HG02588 (cell line): ENCODE measurements at regions not wholly inside any gene's neighbourhood (a gene's known extent, or its start where the extent isn't known, plus 50 kb on each side); places are given as distances from the start of the nearest gene placed in this dataset.
A peak's percentile ranks its signal among the peaks of the same experiment; 100 is the strongest.

Source experiments
- ATAC-seq: cut with Tn5 transposase; IDR thresholded peaks from one replicate; pipeline ENCODE4 v1.9.1; 2021; ENCODE audit warnings: mild to moderate bottlenecking, moderate library complexity; ENCODE audit not compliant: unreplicated experiment

DNA sequence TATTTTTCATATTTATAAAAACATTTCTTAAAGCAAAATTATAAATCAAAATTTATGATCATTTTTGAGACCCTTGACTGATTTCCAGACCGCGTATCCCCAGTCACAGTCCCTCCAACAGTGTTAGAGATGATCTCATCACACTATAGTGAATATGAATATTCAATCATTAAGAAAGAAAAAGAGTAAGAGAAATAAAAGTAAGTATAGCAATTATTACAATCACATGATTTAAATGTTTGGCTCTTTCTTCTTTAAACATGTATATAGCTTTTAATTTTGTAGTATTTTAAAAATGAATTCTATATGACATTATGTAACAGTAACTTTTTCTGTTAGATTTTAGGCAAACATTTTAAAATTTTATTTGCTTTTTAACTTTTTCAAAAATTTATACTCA, 438.3 kb downstream of the RFPL4B start:
- no peak for ATAC-seq

DNA sequence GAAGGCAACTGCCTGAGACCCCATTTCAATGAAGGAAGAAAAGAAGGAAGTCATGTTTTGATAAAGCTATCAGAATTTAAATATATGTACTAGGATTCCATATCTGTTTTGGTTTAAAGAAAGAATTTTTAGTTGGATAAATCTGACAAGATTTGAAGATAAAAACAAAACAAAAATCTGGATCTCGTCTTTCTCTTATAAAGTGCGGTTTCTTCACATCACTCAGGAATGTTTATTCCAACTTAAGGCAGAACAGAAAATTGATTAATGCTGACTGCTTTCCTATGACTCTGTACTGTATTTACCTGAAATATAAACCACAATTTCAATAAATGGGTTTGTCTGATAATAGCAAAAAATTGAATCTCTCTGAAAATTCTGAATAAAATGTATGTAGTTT, 439.7 kb downstream of the RFPL4B start:
- ATAC-seq, result no peak

DNA sequence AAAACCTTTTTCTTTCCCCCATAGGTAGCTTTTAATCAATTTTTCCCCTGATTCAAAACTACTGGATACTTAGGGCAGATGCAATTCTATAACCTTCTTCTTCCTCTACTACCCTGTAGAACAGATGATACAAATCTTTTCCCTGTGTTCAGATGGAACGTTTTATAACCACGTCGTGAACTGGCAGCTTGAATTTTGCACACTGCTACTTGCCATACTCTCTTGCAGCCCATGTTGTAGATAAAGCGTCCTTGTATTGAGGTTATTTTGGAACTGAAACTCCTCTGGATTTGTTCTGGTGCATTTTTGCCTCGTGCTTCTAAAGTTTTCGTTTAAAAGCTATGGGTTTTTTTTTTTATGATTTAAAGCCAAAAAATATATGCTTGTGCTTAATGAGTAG, 440.2 kb downstream of the RFPL4B start:
- no peak for ATAC-seq

DNA sequence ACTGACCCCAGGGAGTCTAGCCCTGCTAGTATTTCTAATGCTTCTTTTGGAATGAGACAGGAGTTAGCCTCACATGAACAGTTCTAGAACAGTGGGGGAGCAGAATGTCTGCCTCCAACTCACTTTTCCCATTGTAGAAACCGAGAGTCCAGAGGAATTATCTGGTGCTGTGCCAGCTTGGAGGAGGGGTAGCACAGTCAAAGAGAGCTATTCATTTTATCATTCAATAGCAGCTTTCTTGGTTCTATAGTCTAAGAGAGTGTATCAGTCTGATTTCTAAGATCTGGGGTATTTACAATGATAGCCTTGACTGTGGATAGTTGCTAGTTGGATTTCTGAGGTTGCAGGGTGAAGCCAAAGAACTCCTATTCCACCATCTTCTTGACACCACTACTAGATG, 448.2 kb downstream of the RFPL4B start:
- no peak for ATAC-seq

DNA sequence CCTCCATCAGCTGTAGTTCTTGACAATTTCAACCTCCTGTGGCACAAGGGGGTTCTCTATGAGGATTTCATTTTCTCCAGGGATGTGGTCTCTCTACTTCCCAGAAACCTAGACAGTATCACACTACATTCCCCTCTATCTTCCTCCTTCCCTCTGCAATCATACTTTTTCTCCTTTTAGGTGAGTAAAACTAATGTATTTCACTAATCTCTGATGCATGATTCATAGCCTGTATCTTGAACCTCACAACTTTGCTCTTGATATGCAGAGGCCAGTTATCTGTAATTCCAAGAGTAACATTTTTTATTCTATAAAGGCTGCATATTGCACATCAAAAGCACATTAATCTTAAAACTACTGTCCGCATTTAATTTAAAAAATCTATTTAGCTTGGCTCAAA, 449.6 kb downstream of the RFPL4B start:
- no peak for ATAC-seq

DNA sequence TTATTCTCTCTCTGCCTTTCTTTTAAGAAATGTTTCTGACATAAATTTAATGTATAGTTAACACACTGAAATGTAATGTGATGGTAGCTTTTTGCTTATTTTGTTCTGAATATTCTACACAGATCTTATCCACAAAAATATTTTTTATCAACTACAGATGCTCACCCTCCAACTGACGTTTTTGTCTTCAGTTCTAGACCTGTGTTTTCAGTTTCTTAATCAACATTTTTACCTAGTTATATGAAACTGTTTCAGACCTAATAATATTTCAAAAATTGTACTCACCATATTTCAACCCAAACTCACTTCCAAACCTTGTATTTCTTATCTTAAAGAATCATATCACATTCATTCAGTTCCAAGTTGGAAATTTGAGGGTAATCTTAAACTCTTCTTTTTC, 452.8 kb downstream of the RFPL4B start:
- ATAC-seq, result no peak

DNA sequence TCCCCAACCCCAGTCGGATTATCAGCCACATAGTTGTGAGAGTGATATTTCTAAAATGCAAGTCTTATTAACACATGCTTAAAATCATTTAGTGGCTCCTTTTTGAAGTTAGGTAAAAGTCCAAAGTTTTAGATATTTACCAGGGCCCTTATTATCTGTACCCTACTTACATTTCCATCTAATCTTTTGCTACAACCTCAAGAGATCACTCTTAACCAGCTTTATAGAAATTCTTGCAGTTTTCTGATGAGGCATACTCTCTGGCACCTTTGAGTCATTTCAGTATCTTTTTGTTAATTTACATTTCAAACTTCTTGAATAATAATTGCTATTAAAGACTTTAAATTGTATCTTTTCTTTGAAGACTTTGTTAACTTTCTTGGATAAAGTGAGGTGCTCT, 453.3 kb downstream of the RFPL4B start:
- ATAC-seq, result no peak

DNA sequence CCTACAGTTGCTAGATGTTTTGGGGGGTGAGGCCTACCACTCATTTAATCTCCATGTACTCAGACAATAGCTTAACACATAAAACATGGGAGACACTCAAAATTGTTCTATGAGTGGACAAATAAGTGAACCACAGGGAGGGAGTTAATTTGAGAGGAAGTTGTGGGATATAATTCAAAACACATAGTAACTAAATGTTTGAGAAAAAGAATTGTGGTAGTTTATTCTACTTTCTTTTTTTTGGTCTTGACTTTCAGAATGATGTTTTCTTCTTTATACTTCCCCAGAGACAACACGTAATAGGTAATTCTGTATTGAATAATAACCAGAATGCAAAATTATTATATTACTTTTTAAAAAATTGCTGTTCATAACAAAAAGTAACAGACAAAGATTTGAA, 453.8 kb downstream of the RFPL4B start:
- ATAC-seq, result no peak

DNA sequence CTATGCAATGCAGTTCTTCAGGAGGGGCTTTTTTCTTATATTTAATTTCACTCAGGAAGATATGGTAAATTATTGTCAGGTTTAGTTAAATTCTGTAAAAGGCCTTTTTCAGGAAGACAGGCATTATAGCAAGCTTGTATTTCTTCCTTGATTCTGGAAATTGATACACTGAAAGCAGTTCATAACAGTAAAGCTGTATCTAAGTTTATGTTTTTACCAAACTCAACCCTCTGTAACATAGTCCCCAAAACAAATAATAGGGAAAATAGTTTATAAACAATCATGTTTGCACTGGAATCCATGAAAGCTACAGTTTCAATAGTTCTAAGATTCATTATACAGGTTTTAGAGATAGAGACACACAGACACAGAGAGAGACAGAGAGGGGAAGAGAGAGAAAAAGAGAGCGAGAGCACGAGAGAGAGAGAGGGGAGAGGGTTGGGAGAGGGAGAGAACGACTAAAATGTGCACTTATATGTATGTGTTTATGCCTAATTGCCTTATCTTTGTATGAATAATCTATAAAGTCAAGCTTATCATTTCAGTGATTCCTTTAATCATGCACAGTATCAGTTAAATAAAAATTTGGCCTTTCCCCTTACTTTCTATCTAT, 454.4 kb downstream of the RFPL4B start:
- no peak for ATAC-seq

DNA sequence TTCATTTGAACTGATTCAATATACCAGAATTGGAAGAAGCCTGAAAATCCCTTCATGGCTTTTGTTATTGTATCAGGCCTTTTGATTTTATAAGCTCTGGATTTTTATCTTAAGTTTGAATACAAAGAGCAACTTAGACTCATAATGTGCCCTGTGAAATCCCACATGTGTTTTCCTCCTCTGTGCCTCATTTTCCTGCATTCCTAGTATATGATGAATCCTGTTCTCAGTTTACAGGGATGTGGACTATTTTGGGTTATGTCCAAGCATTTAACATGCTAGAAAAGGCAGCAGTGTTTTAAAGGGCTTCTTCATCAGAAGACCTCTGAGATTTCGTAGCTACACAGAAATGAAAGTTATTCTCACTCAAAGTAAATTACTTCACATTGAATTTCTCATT, 455.0 kb downstream of the RFPL4B start:
- ATAC-seq, result no peak

DNA sequence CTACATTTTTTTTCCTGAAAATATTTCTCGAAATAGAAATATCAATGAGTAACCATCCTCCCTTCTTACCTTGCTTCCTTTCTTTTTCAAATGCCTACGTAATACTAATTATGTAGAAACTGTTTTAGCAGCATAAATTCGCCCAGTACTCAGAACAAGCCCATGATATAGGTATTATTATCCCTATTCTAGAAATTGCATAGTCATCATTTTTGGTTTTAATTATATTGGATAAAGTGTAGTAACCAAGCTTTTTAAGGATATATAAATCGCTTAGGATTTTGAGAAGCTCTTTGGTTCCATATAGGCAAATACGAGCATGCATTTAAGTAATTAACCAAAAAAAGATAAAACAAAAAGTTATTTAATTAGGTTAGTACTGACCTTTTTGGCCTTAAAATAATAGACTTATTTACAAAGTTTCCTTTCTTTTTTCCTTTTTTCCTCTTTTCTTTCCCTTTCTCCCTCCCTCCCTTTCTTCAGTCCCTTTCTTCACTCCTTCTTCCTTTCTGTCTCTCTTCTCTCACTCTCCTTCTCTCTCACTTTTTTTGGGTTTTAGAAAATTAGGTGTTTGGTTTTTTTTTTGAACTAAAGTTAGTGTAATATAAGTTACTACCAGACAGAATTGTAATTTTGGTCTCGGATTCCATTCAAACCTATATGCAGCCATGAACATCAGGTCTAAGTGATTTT, 457.7 kb downstream of the RFPL4B start:
- no peak for ATAC-seq

DNA sequence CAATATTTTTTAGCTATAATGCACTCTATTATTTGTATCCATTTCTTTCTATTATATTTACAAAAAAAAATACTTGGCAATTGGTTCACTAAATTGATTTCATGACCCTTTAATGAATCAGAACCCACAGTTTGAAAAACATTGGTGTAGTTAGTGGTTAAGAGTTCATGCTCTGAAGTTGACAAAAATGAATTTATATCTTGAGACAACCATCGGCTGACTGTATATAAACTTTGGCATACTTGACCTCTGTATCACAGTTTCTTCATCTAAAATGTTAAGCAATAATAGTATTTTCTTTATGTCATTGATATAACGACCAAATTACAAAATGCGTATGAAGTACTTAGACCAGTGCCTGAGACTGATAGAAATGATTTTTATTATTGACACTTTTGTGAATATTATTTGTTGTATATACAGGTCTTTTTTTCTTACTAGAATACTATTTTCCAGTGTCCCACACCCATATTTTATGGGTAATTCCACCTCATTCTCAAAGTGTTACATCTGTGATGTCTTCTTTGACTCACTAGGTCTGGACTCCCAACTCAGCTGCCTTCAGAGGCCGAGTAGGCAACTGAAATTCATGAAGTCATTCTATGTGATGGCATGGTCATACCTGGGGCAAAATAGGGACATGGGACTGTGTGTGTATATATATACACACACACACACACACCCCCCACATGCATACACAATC, 459.2 kb downstream of the RFPL4B start:
- no peak for ATAC-seq

DNA sequence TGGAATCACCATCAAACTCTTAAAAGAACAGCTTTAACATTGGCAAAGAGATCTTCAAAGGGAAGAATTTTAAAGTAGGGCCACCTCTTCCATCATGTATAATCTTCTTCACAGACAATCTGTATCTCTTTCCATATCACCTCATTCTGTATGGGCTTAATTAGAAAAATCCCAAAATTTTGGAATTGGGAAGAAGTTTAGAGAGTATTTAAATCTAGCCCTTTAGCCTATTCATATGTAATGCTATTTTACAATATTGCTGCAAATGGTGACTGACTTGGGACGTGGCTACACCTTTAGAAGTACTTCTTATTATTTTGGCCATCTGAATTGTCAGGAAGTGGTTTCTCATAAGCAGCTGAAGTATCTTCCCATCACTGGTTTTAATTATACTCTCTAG, 474.3 kb downstream of the RFPL4B start:
- no peak for ATAC-seq

DNA sequence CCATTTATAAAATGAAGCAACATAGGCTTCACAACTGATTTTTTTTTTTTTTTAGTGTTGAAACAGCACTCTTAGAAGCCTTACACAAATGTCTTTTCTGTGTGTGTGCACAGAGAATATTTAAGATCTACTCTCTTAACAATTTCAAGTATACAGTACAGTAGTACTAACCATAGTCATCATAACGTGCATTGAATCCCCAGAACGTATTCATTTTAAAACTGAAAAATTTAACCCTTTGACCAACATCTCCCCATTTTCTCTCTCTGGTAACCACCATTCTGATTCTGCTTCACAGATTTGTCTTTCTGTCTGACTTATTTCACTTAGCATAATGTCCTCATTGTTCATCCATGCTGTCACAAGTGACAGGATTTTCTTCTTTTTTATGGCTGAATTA, 475.6 kb downstream of the RFPL4B start:
- ATAC-seq, result no peak

DNA sequence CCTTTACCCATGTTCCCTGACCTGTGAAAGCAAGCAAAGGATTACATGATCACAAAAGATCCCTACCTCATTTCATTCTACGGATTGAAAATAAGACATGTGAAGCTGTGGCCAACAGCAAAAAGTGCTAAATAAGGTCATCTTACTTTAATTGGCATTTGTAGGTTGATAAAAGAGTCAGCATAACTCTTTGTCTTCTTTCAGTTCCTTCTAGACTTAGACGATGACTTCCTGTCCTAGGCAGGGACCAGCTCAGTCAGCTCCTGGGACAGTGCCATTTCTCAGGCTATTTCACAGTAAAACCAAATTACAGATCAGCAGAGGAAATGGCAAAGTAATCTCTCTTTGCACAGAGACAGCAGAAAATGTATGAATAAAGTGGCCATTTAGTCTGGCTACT, 480.7 kb downstream of the RFPL4B start:
- ATAC-seq, result peak; percentile 58

DNA sequence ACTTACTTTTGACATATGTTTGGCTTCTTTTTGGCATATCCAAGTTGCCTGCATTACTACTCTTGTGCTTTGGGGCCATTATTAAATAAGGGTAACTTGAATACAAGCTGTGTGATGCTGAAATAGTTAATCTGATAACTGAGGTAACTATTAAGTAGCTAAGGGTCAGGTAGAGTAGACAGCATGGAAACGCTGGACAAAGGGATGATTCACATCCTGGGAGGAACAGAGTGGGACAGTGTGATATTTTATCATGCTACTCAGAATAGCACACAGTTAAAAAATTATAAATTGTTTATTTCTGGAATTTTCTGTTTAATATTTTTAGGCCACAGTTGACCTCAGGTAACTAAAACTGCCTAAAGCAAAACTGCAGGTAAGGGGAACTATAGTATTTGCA, 483.9 kb downstream of the RFPL4B start:
- no peak for ATAC-seq

DNA sequence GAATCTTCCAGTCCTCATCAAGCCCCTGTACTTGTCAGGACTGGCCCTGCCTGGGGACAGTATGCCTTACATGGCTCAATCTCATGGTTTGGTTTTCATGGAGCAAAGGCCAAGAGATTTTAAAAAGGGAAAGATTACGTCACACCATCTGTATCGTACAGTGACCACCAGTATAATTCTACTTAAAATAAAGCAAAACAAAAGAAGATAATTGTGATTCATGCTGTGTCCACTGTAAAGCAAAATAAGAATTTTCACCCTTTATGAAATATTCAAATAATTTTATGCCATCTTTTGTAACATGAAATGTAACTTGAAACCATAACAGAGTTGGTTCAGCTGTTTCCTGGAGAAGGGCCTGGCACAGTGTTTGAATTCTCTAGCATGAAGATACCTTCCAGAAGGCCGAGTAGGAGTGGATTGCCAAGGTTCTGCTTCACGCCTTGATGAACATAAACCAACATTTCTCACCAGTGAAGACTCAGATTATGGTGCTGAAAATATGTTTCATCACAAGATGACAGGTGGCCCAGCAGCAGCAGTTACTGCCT, 486.5 kb downstream of the RFPL4B start:
- ATAC-seq, result no peak

DNA sequence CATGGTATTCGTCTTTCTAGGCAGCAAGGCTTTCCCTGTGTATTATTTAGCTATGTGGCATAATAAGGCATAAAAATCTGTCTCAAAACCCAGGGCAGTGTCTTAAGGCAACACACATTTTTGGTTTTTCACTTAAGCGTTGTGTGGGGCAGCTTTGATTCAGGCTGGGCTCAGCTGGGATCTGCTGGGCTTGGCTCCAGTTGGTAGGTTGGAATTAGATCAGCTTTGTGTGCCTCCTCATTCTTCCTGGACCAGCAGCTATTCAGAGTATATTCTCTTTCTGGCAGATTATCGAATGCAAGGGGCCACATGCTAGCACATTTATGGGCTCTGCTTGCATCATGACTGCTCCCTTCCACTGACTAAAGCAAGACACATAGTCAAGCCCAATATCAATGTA, 487.9 kb downstream of the RFPL4B start:
- ATAC-seq, result no peak

DNA sequence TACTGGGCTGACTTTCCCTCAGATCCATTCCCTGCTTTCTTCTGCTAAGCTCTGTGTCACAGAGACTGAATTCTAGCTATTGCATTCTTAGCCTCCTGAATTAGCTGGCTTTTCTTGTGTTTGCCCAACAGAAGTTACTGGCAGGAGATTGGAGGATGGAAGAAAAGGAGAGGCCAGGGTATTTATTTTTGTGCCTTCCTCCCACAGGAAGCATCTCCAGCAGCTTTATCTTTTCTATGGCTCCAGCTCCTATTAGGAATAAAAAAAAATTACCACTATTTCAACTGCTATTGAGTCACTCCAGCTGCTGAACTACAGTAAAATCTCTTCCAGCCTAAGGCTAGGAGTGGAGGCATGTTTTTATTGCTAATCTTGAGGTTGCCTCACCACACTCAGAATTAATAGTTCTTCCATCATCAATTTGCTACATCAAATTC, 492.4 kb downstream of the RFPL4B start:
- no peak for ATAC-seq

DNA sequence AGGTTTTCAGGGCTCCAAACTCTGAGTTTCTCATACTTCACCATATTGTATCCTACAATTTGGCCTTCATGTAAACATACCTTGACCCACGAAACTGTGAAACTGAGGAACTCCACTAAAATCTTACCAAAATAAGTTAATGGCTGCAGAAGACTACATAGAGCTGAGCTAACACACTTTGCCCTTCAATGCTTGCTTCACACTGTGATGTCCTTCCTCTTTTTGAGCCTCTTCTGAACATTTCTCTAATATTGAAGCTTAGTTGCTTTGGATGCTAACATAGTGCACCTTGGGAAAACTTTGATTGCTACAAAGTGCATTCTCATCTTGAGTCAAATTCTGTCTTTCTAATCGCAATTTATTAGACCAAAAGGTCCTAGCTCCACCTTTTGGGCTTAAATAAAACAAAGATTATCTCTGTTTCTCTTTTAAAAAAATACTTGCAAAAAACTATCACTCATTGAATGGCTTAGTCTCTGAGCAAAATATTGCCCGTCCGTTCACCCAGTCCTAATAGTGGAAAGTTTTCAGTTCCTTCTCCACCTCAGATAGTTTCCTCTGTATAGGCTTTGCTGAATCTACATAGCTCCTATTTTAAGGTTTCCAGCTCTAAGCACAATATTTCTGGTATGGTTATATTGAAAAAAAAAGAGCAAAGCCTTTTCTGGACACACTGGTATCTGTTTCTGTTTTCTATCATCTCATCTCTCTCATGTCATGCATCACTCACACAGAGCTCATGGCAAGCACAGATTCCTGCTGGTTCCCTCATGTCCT, 494.6 kb downstream of the RFPL4B start:
- ATAC-seq, result peak; percentile 51

DNA sequence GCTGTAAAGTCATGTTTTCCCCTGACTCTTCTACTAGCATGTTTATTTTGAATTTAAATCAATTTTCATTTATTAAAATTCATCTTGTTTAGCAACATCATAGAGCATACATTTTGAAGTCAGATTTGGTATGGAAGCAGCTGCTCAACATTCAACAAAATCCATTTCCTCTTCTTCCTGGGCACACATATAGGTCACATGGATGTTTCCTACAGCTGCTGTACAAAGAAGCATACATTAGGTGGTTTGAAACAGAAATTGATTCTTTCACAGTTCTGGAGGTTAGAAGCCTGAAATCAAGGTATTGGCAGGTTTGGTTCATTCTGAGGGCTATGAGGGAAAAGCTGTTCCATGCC, 495.2 kb downstream of the RFPL4B start:
- no peak for ATAC-seq
